Psoas muscle (tissue), 7 donors: ENCODE measurements at regions not wholly inside any gene's neighbourhood (a gene's known extent, or its start where the extent isn't known, plus 50 kb on each side); places are given as distances from the start of the nearest gene placed in this dataset.

Experiments used
- ATAC-seq, 4 donors: fragments of 200-7000 bp; cut with Tn5 transposase; one replicate each; pipeline ENCODE4 v1.9.1; 2020; ENCODE audit warnings: moderate library complexity in 3 of 4, mild to moderate bottlenecking in 2 of 4
- DNase-seq, 2 donors: peaks; one replicate each; pipeline ENCODE4 v3.0.0-alpha.2; 2020
- H3K27ac ChIP-seq: fragments of 200-600 bp; one replicate; pipeline ENCODE4 v1.8.0; 2022
- H3K27me3 ChIP-seq, 3 donors: fragments of 200-600 bp in 1 of 3; one replicate each; pipeline versions ENCODE4 v1.6.1 to v1.8.0; 2013 to 2022; ENCODE audit warnings: low read length in 2 of 3, mild to moderate bottlenecking in 2 of 3, moderate library complexity in 1 of 3; ENCODE audit not compliant: insufficient read depth in 3 of 3
- H3K36me3 ChIP-seq, 2 donors: fragments of 200-600 bp in 1 of 2; one replicate each; pipeline versions ENCODE4 v1.6.1 to v1.8.0; 2013 to 2022; ENCODE audit warnings: low read depth in 1 of 2, mild to moderate bottlenecking in 1 of 2, moderate library complexity in 1 of 2; ENCODE audit not compliant: insufficient read depth in 1 of 2
- H3K4me1 ChIP-seq: fragments of 200-600 bp; one replicate; pipeline ENCODE4 v1.8.0; 2022
- H3K4me3 ChIP-seq: fragments of 200-600 bp; one replicate; pipeline ENCODE4 v1.8.0; 2022; ENCODE audit warnings: mild to moderate bottlenecking
- H3K9me3 ChIP-seq: fragments of 200-600 bp; one replicate; pipeline ENCODE4 v1.8.0; 2022
- WGBS, 3 donors: extraction: QIAGEN DNeasy Blood & Tissue Kit; methylation state at CpG; one replicate each; pipeline versions ENCODE4 v1.1.6 to v1.1.7; 2013; 5-methylcytosine and 5-hydroxymethylcytosine counted together
- intact Hi-C, 2 donors: fragments of 100-400 bp; cut with DNase I; formaldehyde crosslinking; loops; one replicate each; pipeline versions ENCODE4 v1.11.0 to v1.14.2; 2022
- TF ChIP-seq, protein P1 (sequence below): fragments of 200-600 bp; IDR thresholded peaks from one replicate; pipeline ENCODE4 v1.8.0; 2022; ENCODE audit warnings: antibody characterized with exemption
- donor health status: healthy with polysubstance abuse.
- donor health status: DM: no; HTN: no; CAD: no; lungs with moderate emphysema.
- donor health status: Bipolar disorder and iron deficiency.
- donor health status: healthy.
- donor health status: DM: yes; HTN: yes; CAD: no.
- donor health status: DM: no; HTN: no; CAD: no.
- donor health status: DM: yes; HTN: yes; CAD: no.

DNA sequence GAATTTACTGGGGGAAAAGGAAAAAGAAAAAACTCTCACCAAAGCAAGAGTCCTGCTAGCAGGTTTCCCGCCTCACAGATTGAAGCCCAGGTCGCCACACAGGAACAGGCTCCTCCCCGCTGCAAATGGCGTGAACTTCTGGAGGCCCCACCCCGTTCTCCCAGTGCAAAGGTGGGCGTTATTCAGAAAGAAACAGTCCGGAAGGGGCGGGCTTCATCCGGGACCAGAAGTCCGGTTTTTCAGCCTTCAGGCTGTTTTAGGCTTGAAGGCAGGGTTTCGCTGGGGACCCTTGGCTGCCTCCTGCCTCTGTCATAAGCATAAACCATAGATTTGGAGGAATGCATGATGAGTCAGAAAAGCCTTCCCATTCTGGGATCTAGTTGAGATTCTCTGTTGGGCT, 148.3 kb upstream of the POU2AF2 start:
- H3K27me3 ChIP-seq, result no peaks in the 10 kb centered on the region
- no peaks in the 10 kb centered on the region for H3K9me3 ChIP-seq
- H3K27ac ChIP-seq, result no peak overlapping the region
- H3K4me3 ChIP-seq, result peak overlapping the region; percentile 14
- TF ChIP-seq, protein P1, sequence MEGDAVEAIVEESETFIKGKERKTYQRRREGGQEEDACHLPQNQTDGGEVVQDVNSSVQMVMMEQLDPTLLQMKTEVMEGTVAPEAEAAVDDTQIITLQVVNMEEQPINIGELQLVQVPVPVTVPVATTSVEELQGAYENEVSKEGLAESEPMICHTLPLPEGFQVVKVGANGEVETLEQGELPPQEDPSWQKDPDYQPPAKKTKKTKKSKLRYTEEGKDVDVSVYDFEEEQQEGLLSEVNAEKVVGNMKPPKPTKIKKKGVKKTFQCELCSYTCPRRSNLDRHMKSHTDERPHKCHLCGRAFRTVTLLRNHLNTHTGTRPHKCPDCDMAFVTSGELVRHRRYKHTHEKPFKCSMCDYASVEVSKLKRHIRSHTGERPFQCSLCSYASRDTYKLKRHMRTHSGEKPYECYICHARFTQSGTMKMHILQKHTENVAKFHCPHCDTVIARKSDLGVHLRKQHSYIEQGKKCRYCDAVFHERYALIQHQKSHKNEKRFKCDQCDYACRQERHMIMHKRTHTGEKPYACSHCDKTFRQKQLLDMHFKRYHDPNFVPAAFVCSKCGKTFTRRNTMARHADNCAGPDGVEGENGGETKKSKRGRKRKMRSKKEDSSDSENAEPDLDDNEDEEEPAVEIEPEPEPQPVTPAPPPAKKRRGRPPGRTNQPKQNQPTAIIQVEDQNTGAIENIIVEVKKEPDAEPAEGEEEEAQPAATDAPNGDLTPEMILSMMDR, result no peak
- H3K4me1 ChIP-seq, result no peaks in the 10 kb centered on the region
- 61 to 80% (median 79%) methylated on average over 11 of the region's 11 CpGs for WGBS, 3 donors
- intact Hi-C loops, result no loop called here
- DNase-seq (peak; percentile 38 to 59), ATAC-seq (no peak)
- H3K36me3 ChIP-seq, result no peaks in the 10 kb centered on the region

DNA sequence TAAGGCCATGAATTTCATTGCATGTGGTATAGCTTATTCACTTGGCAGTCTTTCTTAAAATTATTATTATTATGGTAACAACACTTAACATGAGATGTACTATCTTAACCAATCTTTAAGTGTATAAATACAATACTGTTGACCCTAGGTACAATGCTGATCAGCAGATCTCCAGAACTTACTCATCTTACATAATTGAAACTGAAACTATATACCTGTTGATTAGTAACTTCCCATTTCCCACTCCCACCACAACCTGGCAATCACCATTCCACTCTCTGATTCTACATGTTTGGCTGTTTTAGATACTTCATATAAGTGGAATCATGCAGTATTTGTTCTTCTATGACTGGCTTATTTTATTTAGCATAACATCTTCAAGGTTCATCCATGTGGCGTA, 150.2 kb upstream of the POU2AF2 start:
- 94 to 99% (median 98%) methylated on average over 1 of the region's 1 CpG for WGBS, 3 donors
- Histone ChIP-seq H3K36me3 (no peaks in the 10 kb centered on the region), H3K4me3 (no peak overlapping the region), H3K9me3 (no peaks in the 10 kb centered on the region), H3K27ac (no peak overlapping the region), H3K4me1 (no peaks in the 10 kb centered on the region), H3K27me3 (no peaks in the 10 kb centered on the region)
- ATAC-seq (no peak), DNase-seq (no peak)
- intact Hi-C loops, result no loop called here
- TF ChIP-seq, protein P1, result no peak

DNA sequence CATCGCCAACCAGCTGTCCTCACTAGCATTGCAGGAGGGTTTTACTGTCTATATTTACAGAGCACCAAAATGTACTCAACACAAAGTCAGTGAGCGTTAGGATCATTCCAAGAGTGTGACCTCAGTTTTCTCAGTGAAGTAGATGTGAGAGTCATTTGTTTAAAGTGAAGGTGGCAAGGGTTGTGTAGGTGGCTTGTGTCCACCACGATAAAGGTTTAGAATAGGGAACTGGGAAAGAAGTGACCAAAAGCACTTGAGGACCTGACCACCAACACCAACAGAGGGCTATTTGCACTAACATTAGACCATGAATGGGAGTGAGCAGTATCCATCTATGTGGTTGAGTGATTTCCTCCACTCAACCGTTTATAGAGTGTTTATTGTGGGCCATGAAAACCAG, 152.5 kb upstream of the POU2AF2 start:
- H3K4me3 ChIP-seq, result no peak overlapping the region
- ATAC-seq (no peak), DNase-seq (no peak)
- H3K27me3 ChIP-seq, result no peaks in the 10 kb centered on the region
- TF ChIP-seq, protein P1, result no peak
- no peak overlapping the region for H3K27ac ChIP-seq
- intact Hi-C loops, result no loop called here
- 88 to 91% (median 90%) methylated on average over 4 of the region's 4 CpGs for WGBS, 3 donors
- H3K36me3 ChIP-seq, result no peaks in the 10 kb centered on the region
- no peaks in the 10 kb centered on the region for H3K4me1 ChIP-seq
- H3K9me3 ChIP-seq, result no peaks in the 10 kb centered on the region

DNA sequence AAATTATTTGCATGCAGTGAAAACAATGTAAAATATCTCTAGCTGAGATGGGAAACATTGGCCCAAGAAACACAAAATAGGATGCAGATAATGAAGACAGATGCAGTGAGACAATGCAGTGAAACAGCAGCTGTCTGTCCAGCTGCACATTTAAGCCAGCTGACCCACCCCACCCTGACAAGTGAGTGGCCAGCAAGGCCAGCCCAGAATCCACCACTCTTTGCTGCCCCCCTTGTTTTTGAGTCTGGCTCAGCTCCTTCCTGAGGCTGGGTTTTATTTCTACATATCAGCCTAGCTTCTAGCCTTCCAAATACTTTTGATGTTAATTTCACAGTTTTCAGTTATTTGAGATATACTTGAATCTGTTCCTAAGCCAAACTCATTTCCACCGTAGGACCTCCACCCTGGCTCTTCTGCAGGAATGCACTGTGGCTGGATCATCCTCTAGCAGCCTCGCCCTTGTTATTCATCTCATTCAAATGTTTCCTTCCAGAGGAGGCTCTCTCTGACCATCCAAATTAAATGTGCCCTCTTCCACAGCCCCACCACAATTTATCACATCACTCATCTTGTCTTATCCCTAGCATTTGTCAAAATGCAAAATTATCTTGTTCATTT, 154.1 kb upstream of the POU2AF2 start:
- H3K27ac ChIP-seq, result no peak overlapping the region

More for the DNA sequence above, 154.1 kb upstream of the POU2AF2 start:
- ATAC-seq (no peak), DNase-seq (peak in 1 of 2 donors; percentile 52)
- TF ChIP-seq, protein P1, result no peak
- no peaks in the 10 kb centered on the region for H3K27me3 ChIP-seq
- H3K36me3 ChIP-seq, result no peaks in the 10 kb centered on the region
- WGBS, 3 donors, result 15 to 43% (median 31%) methylated on average over 2 of the region's 2 CpGs
- no peak overlapping the region for H3K4me3 ChIP-seq
- intact Hi-C loops, result no loop called here
- H3K9me3 ChIP-seq, result no peaks in the 10 kb centered on the region
- no peaks in the 10 kb centered on the region for H3K4me1 ChIP-seq
